SK-N-SH (cell line): ENCODE measurements at regions not wholly inside any gene's neighbourhood (a gene's known extent, or its start where the extent isn't known, plus 50 kb on each side); places are given as distances from the start of the nearest gene placed in this dataset.
A peak's percentile ranks its signal among the peaks of the same experiment; 100 is the strongest.

Source experiments
- CTCF ChIA-PET: fragments of 300-600, 350-600 bp; formaldehyde crosslinking; extraction: SDS; loops from one replicate; lab custom pipeline; 2021; lab: Yijun Ruan, JAX
- POLR2A ChIA-PET: fragments of 350-600 bp; sonication (Branson Sonifier 250); formaldehyde crosslinking; extraction: SDS; loops from one replicate; lab custom pipeline; 2020; ENCODE audit warnings: antibody characterized with exemption, inconsistent platforms; lab: Yijun Ruan, JAX
- DNase-seq: peaks from one replicate; pipeline ENCODE4 v3.0.0; 2012
- H2AFZ ChIP-seq: fragments of 200-600 bp; sonication (generic); 2 replicates; pipeline ENCODE4 v1.8.1; 2016; ENCODE audit warnings: antibody characterized with exemption, mild to moderate bottlenecking, low read depth
- H3F3A ChIP-seq: fragments of 200-600 bp; sonication (generic); replicated peaks from 2 replicates; pipeline ENCODE3; 2016; ENCODE audit warnings: antibody characterized with exemption, mild to moderate bottlenecking; ENCODE audit not compliant: insufficient read depth
- H3K27ac ChIP-seq, 2 experiments: fragments of 200-500 bp in 1 of 2; fragments of 200-600 bp in 1 of 2; sonication (Bioruptor generic) in 1 of 2; sonication (generic), shearing (Covaris generic) in 1 of 2; 2 replicates each; pipeline versions ENCODE4 v1.5.1 to v1.6.1; 2014 to 2016; ENCODE audit warnings: low read depth in 2 of 2, inconsistent platforms in 1 of 2, low read length in 1 of 2, mild to moderate bottlenecking in 1 of 2, mixed read lengths in 1 of 2
- H3K27me3 ChIP-seq: fragments of 200-600 bp; sonication (generic), shearing (Covaris generic); 2 replicates; pipeline ENCODE4 v1.6.1; 2016; ENCODE audit warnings: mixed run types; ENCODE audit not compliant: insufficient read depth
- H3K36me3 ChIP-seq, 2 experiments: fragments of 200-500 bp in 1 of 2; fragments of 200-600 bp in 1 of 2; sonication (Bioruptor generic) in 1 of 2; sonication (generic) in 1 of 2; replicated peaks in 1 of 2; 2 replicates each; pipeline versions ENCODE3 to v1.5.1; 2014 to 2016; ENCODE audit warnings: low read length in 1 of 2, mild to moderate bottlenecking in 1 of 2; ENCODE audit not compliant: insufficient read depth in 2 of 2, control insufficient read depth in 1 of 2
- H3K4me1 ChIP-seq, 2 experiments: fragments of 200-500 bp in 1 of 2; fragments of 200-600 bp in 1 of 2; sonication (Bioruptor generic) in 1 of 2; sonication (generic), shearing (Covaris generic) in 1 of 2; 2 replicates each; pipeline versions ENCODE4 v1.5.1 to v1.6.1; 2014 to 2016; ENCODE audit warnings: low read depth in 1 of 2, low read length in 1 of 2, mixed run types in 1 of 2; ENCODE audit not compliant: insufficient read depth in 2 of 2, control insufficient read depth in 1 of 2
- H3K4me2 ChIP-seq: fragments of 200-600 bp; sonication (generic), shearing (Covaris generic); 2 replicates; pipeline ENCODE4 v1.6.1; 2017; ENCODE audit warnings: mixed run types
- H3K4me3 ChIP-seq, 2 experiments: fragments of 200-500 bp in 1 of 2; fragments of 200-600 bp in 1 of 2; sonication (Bioruptor generic) in 1 of 2; sonication (generic), shearing (Covaris generic) in 1 of 2; 2 replicates each; pipeline versions ENCODE4 v1.5.1 to v1.8.1; 2014 to 2016; ENCODE audit warnings: low read depth in 2 of 2, inconsistent platforms in 1 of 2, low read length in 1 of 2, mild to moderate bottlenecking in 1 of 2, mixed read lengths in 1 of 2, moderate library complexity in 1 of 2
- H3K79me2 ChIP-seq: fragments of 200-600 bp; sonication (generic); 2 replicates; pipeline ENCODE4 v1.8.1; 2017; ENCODE audit warnings: mild to moderate bottlenecking; ENCODE audit not compliant: insufficient read depth
- H3K9ac ChIP-seq: fragments of 200-600 bp; sonication (generic); 2 replicates; pipeline ENCODE4 v1.6.1; 2017; ENCODE audit warnings: mixed run types
- H3K9me2 ChIP-seq: fragments of 200-600 bp; sonication (generic); 2 replicates; pipeline ENCODE4 v1.6.1; 2017; ENCODE audit warnings: mixed run types
- H3K9me3 ChIP-seq: fragments of 200-600 bp; sonication (generic); 2 replicates; pipeline ENCODE4 v1.6.1; 2017; ENCODE audit warnings: mixed run types, mild to moderate bottlenecking, moderate library complexity
- H4K20me1 ChIP-seq: fragments of 200-600 bp; sonication (generic); 2 replicates; pipeline ENCODE4 v1.6.1; 2017; ENCODE audit warnings: mild to moderate bottlenecking, mixed run types; ENCODE audit not compliant: insufficient read depth
- CTCF ChIP-seq: fragments of 200-600 bp; sonication (generic); IDR thresholded peaks from 2 replicates; pipeline ENCODE4 v1.6.1; 2017; ENCODE audit warnings: antibody characterized with exemption, mild to moderate bottlenecking, moderate library complexity
- EZH2phosphoT487 ChIP-seq: fragments of 200-600 bp; sonication (generic); IDR thresholded peaks from 2 replicates; pipeline ENCODE4 v1.6.1; 2017; ENCODE audit warnings: low read depth, mixed run types, mild to moderate bottlenecking, antibody characterized with exemption, moderate library complexity, borderline replicate concordance
- FOSL2 ChIP-seq: IDR thresholded peaks from 2 replicates; pipeline ENCODE4 v1.4.0; 2012; ENCODE audit warnings: low read depth, mild to moderate bottlenecking, moderate library complexity, borderline replicate concordance
- GATA2 ChIP-seq: sonication (generic); formaldehyde crosslinking; IDR thresholded peaks from 2 replicates; pipeline ENCODE4 v1.5.0; 2020; ENCODE audit warnings: mild to moderate bottlenecking, missing genetic modification reagents
- IRF3 ChIP-seq: fragments of 150-350 bp; IDR thresholded peaks from 2 replicates; pipeline ENCODE4 v1.6.1; 2016; ENCODE audit warnings: mild to moderate bottlenecking, low read depth, low read length
- JUND ChIP-seq: IDR thresholded peaks from 2 replicates; pipeline ENCODE4 v1.4.0; 2012
- MAX ChIP-seq: IDR thresholded peaks from 2 replicates; pipeline ENCODE4 v1.4.0; 2012; ENCODE audit warnings: low read depth
- MEF2A ChIP-seq: IDR thresholded peaks from 2 replicates; pipeline ENCODE4 v1.4.0; 2012; ENCODE audit warnings: low read depth, borderline replicate concordance
- MXI1 ChIP-seq: IDR thresholded peaks from 2 replicates; pipeline ENCODE4 v1.6.1; 2012; ENCODE audit warnings: mild to moderate bottlenecking, low read depth, low read length, improper control_type of control experiment
- PBX3 ChIP-seq: IDR thresholded peaks from 2 replicates; pipeline ENCODE4; 2012
- POLR2AphosphoS5 ChIP-seq: IDR thresholded peaks from 2 replicates; pipeline ENCODE4 v1.6.1; 2012; ENCODE audit warnings: low read depth, low read length
- REST ChIP-seq: IDR thresholded peaks from 2 replicates; pipeline ENCODE4 v1.6.1; 2012; ENCODE audit warnings: mild to moderate bottlenecking, low read depth, low read length, moderate library complexity
- RXRA ChIP-seq: IDR thresholded peaks from 2 replicates; pipeline ENCODE4 v1.4.0; 2012; ENCODE audit warnings: low read depth, mild to moderate bottlenecking, borderline replicate concordance
- SIN3A ChIP-seq: IDR thresholded peaks from 2 replicates; pipeline ENCODE4 v1.6.1; 2012; ENCODE audit warnings: low read depth, mild to moderate bottlenecking, low read length, moderate library complexity, borderline replicate concordance
- WGBS: methylation state at CpG from one replicate; pipeline ENCODE4 v1.1.6; 2017; ENCODE audit warnings: low lambda C conversion rate; 5-methylcytosine and 5-hydroxymethylcytosine counted together

GRCh38 chr21:38660333-38661196, 145.2 kb upstream of the ETS2 start:
- no peaks in the 10 kb centered on the region for H3K9me3 ChIP-seq
- peak overlapping the region; percentile 48; the same call in 1 of the 2 replicates for H2AFZ ChIP-seq
- H3K4me2 ChIP-seq: peak overlapping the region; percentile 63; the same call in 1 of the 2 replicates
- H3K36me3 ChIP-seq: no peaks in the 10 kb centered on the region
- peak overlapping the region; percentile 9 to 17; a peak in 2 of 4 replicates for H3K4me3 ChIP-seq
- H3K27me3 ChIP-seq: peaks cover 79% of the 10 kb centered on the region
- no peaks in the 10 kb centered on the region for H3K79me2 ChIP-seq
- POLR2A ChIA-PET: no interaction called here
- 15% methylated on average over 43 of the region's 113 CpGs for WGBS
- H3K9me2 ChIP-seq: no peaks in the 10 kb centered on the region
- peak; percentile 55 for DNase-seq
- CTCF ChIA-PET: interaction anchor here (1.1 kb wide), 1 partner anchor 8 kb away, joined by 5 read pairs; no protein-coding TSS in a partner anchor
- no peaks in the 10 kb centered on the region; a peak in 1 of 4 replicates for H3K4me1 ChIP-seq
- H3F3A ChIP-seq: peaks cover 9% of the 10 kb centered on the region
- H4K20me1 ChIP-seq: no peaks in the 10 kb centered on the region
- no peak overlapping the region for H3K9ac ChIP-seq
- H3K27ac ChIP-seq: no peak overlapping the region
- no peak for TF ChIP-seq POLR2AphosphoS5
- no peak for TF ChIP-seq JUND
- TF ChIP-seq IRF3: no peak
- no peak for TF ChIP-seq EZH2phosphoT487
- TF ChIP-seq REST: no peak
- no peak for TF ChIP-seq MEF2A
- TF ChIP-seq GATA2 (CRISPR knock-in tag): no peak
- TF ChIP-seq SIN3A: no peak
- TF ChIP-seq FOSL2: no peak
- TF ChIP-seq PBX3: no peak
- no peak for TF ChIP-seq MXI1
- no peak for TF ChIP-seq CTCF
- TF ChIP-seq MAX: no peak
- TF ChIP-seq RXRA: no peak
